ENCODE measurements at regions not wholly inside any gene's neighbourhood (a gene's known extent, or its start where the extent isn't known, plus 50 kb on each side); places are given as distances from the start of the nearest gene placed in this dataset.

DNA sequence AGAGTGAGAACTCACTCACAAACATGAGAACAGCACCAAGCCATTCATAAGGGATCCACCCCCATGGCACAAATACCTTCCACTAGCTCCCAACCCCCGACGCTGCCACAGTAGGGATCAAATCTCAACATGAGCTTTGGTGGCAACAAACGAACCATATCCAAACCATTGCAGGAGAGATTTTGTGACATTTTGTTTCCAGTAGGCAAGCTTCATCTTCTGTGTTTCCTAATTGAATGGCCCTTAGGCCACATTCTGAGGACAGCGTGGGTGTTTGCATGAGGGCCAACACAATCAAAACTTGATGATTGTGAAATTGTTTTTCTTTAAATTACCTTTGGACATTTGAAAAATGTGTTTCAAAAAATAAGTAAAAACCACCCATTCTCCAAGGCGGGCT, 102.6 kb upstream of the LNX1 start:
- Histone ChIP-seq H3K79me2 (ENCODE audit: insufficient read depth, low read length) (no peaks in the 10 kb centered on the region), H3K4me2 (ENCODE audit: low read length) (no peak overlapping the region), H3K9ac (ENCODE audit: low read length) (no peak overlapping the region), H3K27ac (ENCODE audit: low read depth, low read length) (no peak overlapping the region), H3K36me3 (ENCODE audit: control insufficient read depth in 1 of 2, insufficient read depth in 2 of 2, low read length in 2 of 2) (no peaks in the 10 kb centered on the region), H3K27me3 (ENCODE audit: insufficient read depth, low read length) (peaks cover 29% of the 10 kb centered on the region), H3K4me1 (ENCODE audit: control insufficient read depth in 1 of 2, insufficient read depth in 2 of 2, low read length in 2 of 2) (no peaks in the 10 kb centered on the region), H4K20me1 (ENCODE audit: insufficient read depth) (no peaks in the 10 kb centered on the region), H2AFZ (ENCODE audit: low read depth, low read length, poor library complexity, severe bottlenecking) (no peak overlapping the region), H3K9me2 (ENCODE audit: insufficient read depth) (no peaks in the 10 kb centered on the region), H3K4me3 (replicated peaks in 1 of 2; ENCODE audit: low read depth in 1 of 2, low read length in 2 of 2) (no peak overlapping the region), H3K9me3 (ENCODE audit: control insufficient read depth in 1 of 2, insufficient read depth in 1 of 2, low read depth in 1 of 2, low read length in 2 of 2) (no peaks in the 10 kb centered on the region)
- CTCF ChIA-PET: interaction anchor here (3.0 kb wide), 1 partner anchor 12 kb away, joined by 12 read pairs; no protein-coding TSS in a partner anchor
- POLR2A ChIA-PET: no interaction called here
- DNase-seq (ENCODE audit: low read depth, low spot score): no peak
- BruUV-seq (replicated peaks): no TSS peak
- TF ChIP-seq TCF7L2 (IDR thresholded peaks at IDR 0.05; ENCODE audit: borderline replicate concordance, extremely low read depth, insufficient read depth, insufficient read length): no peak
- no peak for TF ChIP-seq EZH2 (IDR thresholded peaks at IDR 0.05)
- no peak for TF ChIP-seq FOSL1 (IDR thresholded peaks at IDR 0.05; ENCODE audit: low read depth)
- TF ChIP-seq, protein P1, sequence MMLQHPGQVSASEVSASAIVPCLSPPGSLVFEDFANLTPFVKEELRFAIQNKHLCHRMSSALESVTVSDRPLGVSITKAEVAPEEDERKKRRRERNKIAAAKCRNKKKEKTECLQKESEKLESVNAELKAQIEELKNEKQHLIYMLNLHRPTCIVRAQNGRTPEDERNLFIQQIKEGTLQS (IDR thresholded peaks at IDR 0.05): no peak
- TF ChIP-seq ELF1 (IDR thresholded peaks at IDR 0.05; ENCODE audit: borderline replicate concordance, low read depth): no peak
- no peak for TF ChIP-seq SIN3A (IDR thresholded peaks at IDR 0.05; ENCODE audit: low read depth)
- no peak for ATAC-seq
- intact Hi-C loops (cut with micrococcal nuclease): no loop called here
- RAD21 ChIA-PET (ENCODE audit: low non-redundant PET in 1 of 2, low total read pairs in 2 of 2, uncharacterized antibody in 2 of 2, unreplicated experiment in 2 of 2): no interaction called here

DNA sequence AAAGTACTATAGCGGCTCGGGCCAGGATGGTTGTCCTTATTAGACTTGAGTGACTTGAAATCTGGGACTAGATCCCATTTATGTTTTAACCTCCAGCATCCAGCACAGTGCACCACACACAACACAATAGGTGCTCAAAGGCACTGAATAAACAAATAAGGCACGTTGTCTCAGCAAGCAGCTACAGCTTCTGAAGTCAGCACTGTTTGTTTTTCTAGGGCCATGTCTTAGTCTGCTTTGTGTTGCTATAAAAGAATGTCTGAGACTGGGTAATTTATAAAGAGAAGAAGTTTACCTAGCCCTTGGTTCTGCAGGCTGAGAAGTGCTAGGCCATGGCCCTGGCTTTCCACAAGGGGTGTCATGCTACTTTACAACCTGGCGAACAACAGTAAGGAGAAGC, 102.1 kb upstream of the LNX1 start:
- CTCF ChIA-PET: interaction anchor here (3.0 kb wide), 1 partner anchor 13 kb away, joined by 12 read pairs; no protein-coding TSS in a partner anchor
- Histone ChIP-seq H3K9ac (ENCODE audit: low read length) (no peak overlapping the region), H3K9me2 (ENCODE audit: insufficient read depth) (no peaks in the 10 kb centered on the region), H3K36me3 (ENCODE audit: control insufficient read depth in 1 of 2, insufficient read depth in 2 of 2, low read length in 2 of 2) (no peaks in the 10 kb centered on the region), H3K4me2 (ENCODE audit: low read length) (no peak overlapping the region), H4K20me1 (ENCODE audit: insufficient read depth) (no peaks in the 10 kb centered on the region), H3K9me3 (ENCODE audit: control insufficient read depth in 1 of 2, insufficient read depth in 1 of 2, low read depth in 1 of 2, low read length in 2 of 2) (no peaks in the 10 kb centered on the region), H3K27me3 (ENCODE audit: insufficient read depth, low read length) (peaks cover 32% of the 10 kb centered on the region), H3K4me3 (replicated peaks in 1 of 2; ENCODE audit: low read depth in 1 of 2, low read length in 2 of 2) (no peak overlapping the region), H3K4me1 (ENCODE audit: control insufficient read depth in 1 of 2, insufficient read depth in 2 of 2, low read length in 2 of 2) (0 out of 4 replicates have a peak, but pooled peaks cover 0 to 2% of the 10 kb centered on the region in 2 experiments), H3K27ac (ENCODE audit: low read depth, low read length) (no peak overlapping the region), H3K79me2 (ENCODE audit: insufficient read depth, low read length) (no peaks in the 10 kb centered on the region), H2AFZ (ENCODE audit: low read depth, low read length, poor library complexity, severe bottlenecking) (no peak overlapping the region)
- POLR2A ChIA-PET: no interaction called here
- no peak for DNase-seq (ENCODE audit: low read depth, low spot score)
- TF ChIP-seq EZH2 (IDR thresholded peaks at IDR 0.05) (no peak), RAD21 (IDR thresholded peaks at IDR 0.05; ENCODE audit: low read depth) (no peak), ZNF274 (IDR thresholded peaks at IDR 0.05; ENCODE audit: low read depth, low read length) (no peak), POLR2AphosphoS5 (IDR thresholded peaks at IDR 0.05; ENCODE audit: low read depth, low read length) (no peak)
- TF ChIP-seq, protein P2, sequence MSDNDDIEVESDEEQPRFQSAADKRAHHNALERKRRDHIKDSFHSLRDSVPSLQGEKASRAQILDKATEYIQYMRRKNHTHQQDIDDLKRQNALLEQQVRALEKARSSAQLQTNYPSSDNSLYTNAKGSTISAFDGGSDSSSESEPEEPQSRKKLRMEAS (IDR thresholded peaks at IDR 0.05): no peak
- TF ChIP-seq, protein P3, sequence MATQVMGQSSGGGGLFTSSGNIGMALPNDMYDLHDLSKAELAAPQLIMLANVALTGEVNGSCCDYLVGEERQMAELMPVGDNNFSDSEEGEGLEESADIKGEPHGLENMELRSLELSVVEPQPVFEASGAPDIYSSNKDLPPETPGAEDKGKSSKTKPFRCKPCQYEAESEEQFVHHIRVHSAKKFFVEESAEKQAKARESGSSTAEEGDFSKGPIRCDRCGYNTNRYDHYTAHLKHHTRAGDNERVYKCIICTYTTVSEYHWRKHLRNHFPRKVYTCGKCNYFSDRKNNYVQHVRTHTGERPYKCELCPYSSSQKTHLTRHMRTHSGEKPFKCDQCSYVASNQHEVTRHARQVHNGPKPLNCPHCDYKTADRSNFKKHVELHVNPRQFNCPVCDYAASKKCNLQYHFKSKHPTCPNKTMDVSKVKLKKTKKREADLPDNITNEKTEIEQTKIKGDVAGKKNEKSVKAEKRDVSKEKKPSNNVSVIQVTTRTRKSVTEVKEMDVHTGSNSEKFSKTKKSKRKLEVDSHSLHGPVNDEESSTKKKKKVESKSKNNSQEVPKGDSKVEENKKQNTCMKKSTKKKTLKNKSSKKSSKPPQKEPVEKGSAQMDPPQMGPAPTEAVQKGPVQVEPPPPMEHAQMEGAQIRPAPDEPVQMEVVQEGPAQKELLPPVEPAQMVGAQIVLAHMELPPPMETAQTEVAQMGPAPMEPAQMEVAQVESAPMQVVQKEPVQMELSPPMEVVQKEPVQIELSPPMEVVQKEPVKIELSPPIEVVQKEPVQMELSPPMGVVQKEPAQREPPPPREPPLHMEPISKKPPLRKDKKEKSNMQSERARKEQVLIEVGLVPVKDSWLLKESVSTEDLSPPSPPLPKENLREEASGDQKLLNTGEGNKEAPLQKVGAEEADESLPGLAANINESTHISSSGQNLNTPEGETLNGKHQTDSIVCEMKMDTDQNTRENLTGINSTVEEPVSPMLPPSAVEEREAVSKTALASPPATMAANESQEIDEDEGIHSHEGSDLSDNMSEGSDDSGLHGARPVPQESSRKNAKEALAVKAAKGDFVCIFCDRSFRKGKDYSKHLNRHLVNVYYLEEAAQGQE (IDR thresholded peaks at IDR 0.05; ENCODE audit: low read depth): no peak
- no peak for ATAC-seq
- intact Hi-C loops (cut with micrococcal nuclease): no loop called here
- BruUV-seq (replicated peaks): no TSS peak
- RAD21 ChIA-PET (ENCODE audit: low non-redundant PET in 1 of 2, low total read pairs in 2 of 2, uncharacterized antibody in 2 of 2, unreplicated experiment in 2 of 2): no interaction called here

Data from HCT116 (cell line).